ENCODE measurements at regions not wholly inside any gene's neighbourhood (a gene's known extent, or its start where the extent isn't known, plus 50 kb on each side); places are given as distances from the start of the nearest gene placed in this dataset.
A peak's percentile ranks its signal among the peaks of the same experiment; 100 is the strongest.
"Not testable (repeated sequence)": the region's sequence is repeated elsewhere in the genome, so short reads cannot be mapped to it uniquely, and the experiment has no call there.

- DNase-seq: peak; percentile 66
These were observed 323.4 kb upstream of the RBMS1 start for GRCh38 chr2:160816916-160817499.

- peak; percentile 46 for DNase-seq
These were observed 327.1 kb upstream of the RBMS1 start for GRCh38 chr2:160820691-160821090.

DNA sequence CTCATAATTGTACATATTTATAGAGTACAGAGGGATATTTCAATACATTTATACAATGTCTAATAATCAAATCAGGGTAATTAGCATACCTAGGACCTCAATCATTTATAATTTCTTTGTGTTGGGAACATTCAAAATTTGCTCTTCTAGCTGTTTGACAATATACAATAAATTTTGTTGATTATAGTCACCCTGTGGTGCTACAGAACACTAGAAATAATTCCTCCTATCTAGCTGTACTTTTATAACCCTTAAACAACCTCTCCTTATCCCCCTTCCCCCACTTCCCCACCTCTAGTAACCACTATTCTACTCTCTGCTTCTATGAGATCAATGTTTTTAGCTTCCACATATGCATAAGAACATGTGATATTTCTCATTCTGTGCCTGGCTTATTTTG is 328.4 kb upstream of the RBMS1 start:
- no peak for DNase-seq

DNA sequence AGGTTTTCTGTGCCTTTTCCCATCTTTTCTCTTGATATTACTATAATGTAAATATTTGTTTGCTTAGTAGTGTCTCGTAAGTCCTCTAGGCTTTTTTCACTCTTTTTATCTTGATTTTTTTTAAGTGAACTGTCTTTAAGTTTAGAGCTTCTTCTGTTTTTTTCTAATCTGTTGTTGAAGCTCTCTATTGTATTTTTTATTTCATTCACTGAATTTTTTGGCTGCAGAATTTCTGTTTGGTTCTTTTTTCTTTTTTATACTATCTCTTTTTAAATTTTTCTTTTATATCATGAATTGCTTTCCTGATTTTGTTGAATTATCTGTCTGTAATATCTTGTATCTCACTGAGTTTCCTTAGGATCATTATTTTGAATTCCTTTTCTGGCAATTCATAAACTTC is 331.8 kb upstream of the RBMS1 start:
- DNase-seq: no peak

DNA sequence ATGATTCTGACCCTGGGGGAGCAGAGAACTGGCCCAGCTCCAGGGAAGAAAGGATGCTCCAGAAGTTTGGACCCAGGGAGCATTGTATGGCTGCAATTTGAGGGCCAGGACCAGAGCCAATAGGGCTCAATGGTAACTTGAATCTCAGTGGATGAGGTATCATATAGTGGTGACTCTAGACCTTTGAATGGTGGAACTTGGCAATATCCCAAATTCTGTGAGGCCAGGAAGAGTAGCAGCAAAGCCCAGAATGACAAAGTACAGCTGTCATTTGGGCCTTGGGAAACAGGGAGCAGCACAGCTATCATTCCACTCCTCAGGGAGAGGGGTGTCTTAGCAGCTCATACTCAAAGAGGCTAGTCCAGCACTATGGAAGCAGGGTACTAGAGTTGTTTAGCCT is 332.9 kb upstream of the RBMS1 start:
- no peak for DNase-seq

GRCh38 chr2:160828076-160828475 is 332.2 kb upstream of the TANK start:
- no peak for DNase-seq

- not testable (repeated sequence) for DNase-seq
These were observed 327.8 kb upstream of the TANK start for GRCh38 chr2:160832381-160832780.

DNA sequence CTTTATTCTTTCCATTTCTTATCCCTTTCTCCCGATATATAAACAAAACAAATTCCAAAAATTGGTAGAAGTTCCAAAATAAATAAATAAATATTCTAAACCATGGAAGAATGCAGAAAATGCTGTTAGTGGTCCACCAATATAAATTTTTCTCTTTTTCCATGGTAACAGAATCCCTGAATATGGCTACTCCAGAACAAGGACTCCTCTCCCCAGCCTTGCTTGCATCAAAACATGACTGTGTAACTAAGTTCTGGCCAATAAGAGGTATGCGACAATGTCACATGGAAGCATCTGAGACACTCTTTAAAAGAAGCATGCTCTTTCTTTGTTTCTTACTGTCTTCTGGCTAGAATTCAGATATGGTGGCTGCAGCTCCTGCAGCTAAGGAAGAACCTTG is 325.1 kb upstream of the TANK start:
- DNase-seq: no peak

DNA sequence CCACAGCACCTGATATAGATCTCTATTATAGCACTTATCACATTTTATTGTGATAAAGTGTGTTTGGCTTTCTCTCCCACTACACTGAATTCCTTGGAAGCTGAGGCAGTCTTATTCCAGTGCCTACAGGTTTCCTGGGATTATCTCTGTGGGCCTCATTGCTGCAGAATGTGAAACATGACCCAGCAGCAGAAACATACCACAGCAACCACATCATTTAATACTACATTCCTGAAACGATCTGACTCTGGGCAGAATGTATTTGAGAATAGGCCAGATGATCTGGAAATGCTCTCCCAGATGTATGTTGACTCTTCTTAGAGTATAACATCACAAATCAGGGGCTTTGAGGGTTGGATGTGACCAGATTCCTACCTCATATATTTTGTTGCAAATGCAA is 323.5 kb upstream of the TANK start:
- DNase-seq: no peak

- no peak for DNase-seq
These were observed 322.8 kb upstream of the TANK start for GRCh38 chr2:160837416-160837815.

DNA sequence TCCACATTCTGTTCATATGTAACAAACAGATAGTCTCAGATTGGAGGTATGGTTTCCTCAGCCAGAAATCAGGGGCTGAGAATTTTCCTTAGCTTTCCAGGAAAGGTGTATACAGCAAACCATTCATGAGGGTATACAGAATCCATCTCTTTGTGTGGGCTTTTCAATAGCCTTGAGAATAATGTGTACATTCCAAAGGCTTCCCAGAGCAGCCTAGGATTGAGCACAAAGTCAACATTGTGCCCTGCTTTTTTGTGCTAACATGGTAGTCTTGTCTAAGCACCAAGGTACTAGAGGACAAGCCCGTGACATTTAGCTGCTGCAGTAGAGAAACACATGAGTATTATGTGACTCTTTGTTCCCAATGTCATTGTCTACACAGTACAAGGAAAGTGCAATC is 322.1 kb upstream of the TANK start:
- no peak for DNase-seq

GRCh38 chr2:160838691-160839090 is 321.5 kb upstream of the TANK start:
- DNase-seq: no peak

DNA sequence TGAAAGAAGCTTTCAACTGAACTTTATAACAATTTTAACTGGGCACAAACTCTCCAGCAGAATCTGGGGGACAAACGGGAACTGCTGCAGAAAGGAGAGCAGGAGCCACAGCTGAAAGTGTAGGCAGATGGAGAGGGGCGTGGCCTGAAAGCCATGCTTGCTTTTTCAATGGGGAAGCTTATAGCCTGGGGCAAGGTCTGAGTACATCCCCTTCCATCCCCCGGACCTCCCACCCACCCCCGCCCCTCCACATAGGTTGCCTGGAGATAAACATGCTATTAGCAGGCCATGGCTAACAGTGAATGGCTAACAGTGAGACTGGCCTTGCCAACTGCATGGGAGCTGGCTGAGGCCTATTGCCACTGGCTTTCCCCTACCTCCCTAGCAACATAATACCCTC is 317.9 kb upstream of the TANK start:
- no peak for DNase-seq

DNA sequence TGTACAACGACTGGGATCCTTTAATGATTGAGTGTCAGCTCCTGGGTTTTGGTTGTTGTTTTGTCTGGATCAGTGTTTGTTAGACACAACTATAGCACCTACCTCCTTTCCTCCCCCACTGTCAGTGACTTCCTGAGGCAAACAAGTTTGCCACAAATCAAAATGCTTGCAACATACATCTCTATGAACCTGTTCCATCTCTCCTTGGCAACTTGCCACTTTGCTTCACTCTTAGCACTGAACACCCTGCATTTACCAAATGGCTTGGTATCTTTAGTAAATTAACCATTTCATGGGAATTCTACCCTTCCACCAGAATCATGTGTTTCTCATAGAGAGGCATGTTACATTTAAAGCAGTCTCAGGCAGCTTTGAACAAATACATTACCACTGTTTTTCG is 301.1 kb upstream of the TANK start:
- DNase-seq: peak; percentile 10

GRCh38 chr2:160862226-160862625 is 298.0 kb upstream of the TANK start:
- no peak for DNase-seq

GRCh38 chr2:160868891-160869290 is 291.3 kb upstream of the TANK start:
- DNase-seq: no peak

- DNase-seq: no peak
These were observed 290.8 kb upstream of the TANK start for GRCh38 chr2:160869411-160869810.

DNA sequence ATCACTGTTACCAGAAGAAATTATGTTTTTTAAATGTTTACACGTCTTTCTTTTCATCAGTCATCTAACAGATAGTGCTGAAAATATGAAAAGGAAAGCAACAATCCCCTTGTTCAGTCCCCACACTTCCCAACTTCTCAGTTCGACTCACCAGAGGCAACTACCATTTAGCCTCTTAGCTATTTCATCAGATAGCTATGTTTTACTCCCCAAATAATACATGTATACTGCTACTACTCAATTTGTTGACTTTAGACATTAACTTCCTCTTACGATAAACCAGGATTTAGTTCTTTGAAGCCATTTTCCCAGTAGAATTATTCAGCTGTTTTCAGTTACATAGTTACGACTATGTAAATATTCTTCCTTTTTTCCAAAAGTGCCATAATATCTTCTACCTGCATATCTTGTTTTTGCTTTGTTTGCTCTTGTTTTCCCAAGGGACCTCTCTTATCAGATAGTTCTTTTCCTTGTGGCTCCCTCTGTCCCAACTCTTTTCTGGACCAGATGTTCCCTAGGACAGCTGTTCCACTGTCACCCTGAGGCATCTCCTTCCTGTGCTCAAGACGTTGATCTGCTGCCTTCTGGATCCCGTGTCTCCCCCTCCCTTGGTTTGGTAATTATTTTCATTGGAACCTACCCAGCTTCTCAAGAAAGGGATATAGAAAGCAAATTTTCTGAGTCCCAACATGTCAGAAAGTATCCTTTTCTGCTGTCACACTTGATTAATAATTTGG is 289.3 kb upstream of the TANK start:
- DNase-seq: no peak

GRCh38 chr2:160871953-160872352 is 288.3 kb upstream of the TANK start:
- no peak for DNase-seq

GRCh38 chr2:160876029-160876428 is 284.2 kb upstream of the TANK start:
- DNase-seq: no peak

- DNase-seq: no peak
These were observed 283.5 kb upstream of the TANK start for GRCh38 chr2:160876765-160877164.

DNA sequence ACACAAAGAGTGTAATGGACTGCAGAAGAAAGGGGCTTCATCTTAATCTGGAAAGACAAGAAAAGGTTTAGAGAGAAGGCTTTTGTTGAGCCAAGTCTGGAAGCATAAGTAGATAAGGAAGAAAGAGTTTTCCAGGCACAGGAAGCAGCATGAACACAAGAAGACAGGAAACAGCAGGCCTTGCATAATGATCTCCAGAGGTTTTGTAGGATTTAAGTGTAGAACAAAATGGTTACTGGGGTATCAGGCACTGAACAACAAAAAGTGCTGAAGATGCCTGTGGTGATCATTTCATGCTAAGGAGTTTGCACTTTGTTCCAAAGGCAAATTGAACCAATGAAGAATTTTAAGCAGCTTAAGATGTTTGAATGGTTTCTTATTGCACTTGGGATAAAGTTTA is 281.6 kb upstream of the TANK start:
- no peak for DNase-seq

- DNase-seq: no peak
These were observed 277.3 kb upstream of the TANK start for GRCh38 chr2:160882906-160883305.

GRCh38 chr2:160884056-160884455 is 276.2 kb upstream of the TANK start:
- no peak for DNase-seq

Data from RPMI8226 (cell line).